Kidney (tissue), 13 donors: ENCODE measurements at regions not wholly inside any gene's neighbourhood (a gene's known extent, or its start where the extent isn't known, plus 50 kb on each side); places are given as distances from the start of the nearest gene placed in this dataset.

Experiments used
- DNase-seq, 5 donors: peaks; one replicate each; pipeline ENCODE4 v3.0.0-alpha.2; 2013 to 2020
- FAIRE-seq: peaks from 2 replicates; lab custom pipeline; 2012; peaks lifted over from hg19 to GRCh38; lab: Jason Lieb, UNC
- H3K27ac ChIP-seq, 2 donors: one replicate each; pipeline ENCODE4 v1.7.0; 2013; ENCODE audit warnings: low read depth in 2 of 2, low read length in 2 of 2, inconsistent platforms in 1 of 2
- H3K27me3 ChIP-seq: one replicate; pipeline ENCODE4 v1.7.1; 2013; ENCODE audit warnings: low read length, inconsistent platforms; ENCODE audit not compliant: control insufficient read depth, insufficient read depth
- H3K36me3 ChIP-seq, 3 donors: one replicate each; pipeline versions ENCODE4 v1.7.0 to v1.7.1; 2013; ENCODE audit warnings: low read length in 3 of 3, control low read depth in 1 of 3, inconsistent platforms in 1 of 3; ENCODE audit not compliant: insufficient read depth in 3 of 3, control insufficient read depth in 2 of 3
- H3K4me1 ChIP-seq, 3 donors: one replicate each; pipeline versions ENCODE4 v1.7.0 to v1.7.1; 2013; ENCODE audit warnings: low read length in 3 of 3, inconsistent platforms in 1 of 3, low read depth in 1 of 3; ENCODE audit not compliant: control insufficient read depth in 2 of 3, insufficient read depth in 2 of 3
- H3K4me3 ChIP-seq, 3 donors: one replicate each; pipeline versions ENCODE4 v1.7.0 to v1.8.1; 2013; ENCODE audit warnings: low read length in 3 of 3, control low read depth in 1 of 3, inconsistent platforms in 1 of 3
- H3K9ac ChIP-seq, 3 donors: one replicate each; pipeline versions ENCODE4 v1.7.0 to v1.7.1; 2013; ENCODE audit warnings: low read length in 3 of 3, control low read depth in 1 of 3, inconsistent platforms in 1 of 3
- H3K9me3 ChIP-seq, 3 donors: one replicate each; pipeline versions ENCODE4 v1.7.0 to v1.7.1; 2013; ENCODE audit warnings: low read length in 3 of 3, control low read depth in 1 of 3, inconsistent platforms in 1 of 3; ENCODE audit not compliant: control insufficient read depth in 2 of 3, insufficient read depth in 1 of 3
- CTCF ChIP-seq: IDR thresholded peaks from 3 replicates; pipeline ENCODE4 v1.5.1; 2012; ENCODE audit warnings: mild to moderate bottlenecking, moderate library complexity, borderline replicate concordance; ENCODE audit not compliant: insufficient read depth; ENCODE audit errors: extremely low read depth
- intact Hi-C: fragments of 100-400 bp; cut with DNase I; formaldehyde crosslinking; loops from one replicate; pipeline ENCODE4 v1.11.1; 2022
- donor health status: control.
- donor health status: control.
- donor health status: control.
- donor health status: control.
- donor health status: control.
- donor health status: DM: yes; HTN: yes; CAD: no.
- donor health status: Normal renal cell carcinoma (clear cell type).

GRCh38 chr5:145699846-145700245 lies 135.3 kb downstream of the PRELID2 start:
- intact Hi-C loops, result no loop called here

GRCh38 chr5:145697251-145697990 lies 137.7 kb downstream of the PRELID2 start:
- Histone ChIP-seq H3K4me1 (no peaks in the 10 kb centered on the region), H3K9me3 (no peaks in the 10 kb centered on the region), H3K27ac (no peak overlapping the region), H3K9ac (no peak overlapping the region), H3K4me3 (no peak overlapping the region), H3K36me3 (no peaks in the 10 kb centered on the region), H3K27me3 (no peaks in the 10 kb centered on the region)
- DNase-seq (peak in 1 of 5 donors; percentile 25), FAIRE-seq (no peak)
- intact Hi-C loops, result no loop called here
- peak; percentile 35 for TF ChIP-seq CTCF

More at GRCh38 chr5:145699846-145700245, 135.3 kb downstream of the PRELID2 start:
- Histone ChIP-seq H3K9me3 (no peaks in the 10 kb centered on the region), H3K4me3 (no peak overlapping the region), H3K36me3 (no peaks in the 10 kb centered on the region), H3K27me3 (no peaks in the 10 kb centered on the region), H3K4me1 (no peaks in the 10 kb centered on the region), H3K27ac (no peak overlapping the region), H3K9ac (no peak overlapping the region)
- no peak for TF ChIP-seq CTCF
- no peak for DNase-seq
- no peak for FAIRE-seq

- H3K36me3 ChIP-seq, result no peaks in the 10 kb centered on the region
- no peaks in the 10 kb centered on the region for H3K4me1 ChIP-seq
- H3K27me3 ChIP-seq, result no peaks in the 10 kb centered on the region
- DNase-seq, result no peak
- FAIRE-seq, result no peak
- intact Hi-C loops, result no loop called here
- no peaks in the 10 kb centered on the region for H3K9me3 ChIP-seq
- H3K27ac ChIP-seq, result no peak overlapping the region
- no peak overlapping the region for H3K9ac ChIP-seq
- no peak for TF ChIP-seq CTCF
- no peak overlapping the region for H3K4me3 ChIP-seq
These were observed 145.9 kb downstream of the PRELID2 start for GRCh38 chr5:145689235-145689634.
